Stimulated activated naive CD8-positive, alpha-beta T cell treated with anti-CD3 and anti-CD28 coated beads, Interleukin-15, Interleukin-2, amounts not matched to agents 100 ng/mL and 50 ng/mL, for 24 hours (primary cell): ENCODE measurements at regions not wholly inside any gene's neighbourhood (a gene's known extent, or its start where the extent isn't known, plus 50 kb on each side); places are given as distances from the start of the nearest gene placed in this dataset.

Source experiments
- H3K27ac Mint-ChIP-seq: one replicate; pipeline ENCODE4 v1.8.0; 2021; ENCODE audit warnings: mild to moderate bottlenecking, mixed read lengths
- H3K27me3 Mint-ChIP-seq: one replicate; pipeline ENCODE4 v1.8.0; 2021; ENCODE audit warnings: mixed read lengths
- H3K36me3 Mint-ChIP-seq: one replicate; pipeline ENCODE4 v1.8.0; 2021; ENCODE audit warnings: low read depth, mixed read lengths
- H3K4me1 Mint-ChIP-seq: one replicate; pipeline ENCODE4 v1.8.0; 2021; ENCODE audit warnings: low read depth, mixed read lengths
- H3K4me3 Mint-ChIP-seq: one replicate; pipeline ENCODE4 v1.8.0; 2021; ENCODE audit warnings: mild to moderate bottlenecking, mixed read lengths
- H3K9me3 Mint-ChIP-seq: one replicate; pipeline ENCODE4 v1.8.0; 2021; ENCODE audit warnings: mixed read lengths

DNA sequence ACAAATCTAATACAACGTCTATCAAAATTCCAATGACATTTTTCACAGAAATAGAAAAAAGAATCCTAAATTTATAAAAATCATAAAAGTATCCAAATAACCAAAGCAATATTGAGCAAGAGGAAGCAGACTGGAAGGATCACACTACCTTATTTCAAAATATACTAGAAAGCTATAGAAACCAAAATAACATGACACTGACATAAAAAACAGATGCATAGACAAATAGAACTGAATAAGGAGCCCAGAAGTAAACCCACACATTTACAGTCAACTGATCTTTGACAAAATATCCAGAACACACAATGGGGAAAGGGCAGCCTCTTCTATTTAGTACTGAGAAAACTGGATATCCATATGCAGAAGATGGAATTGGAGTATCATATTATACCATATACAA lies 217.5 kb downstream of the MACC1 start:
- Mint-ChIP-seq H3K4me1 (no peaks in the 10 kb centered on the region), H3K27me3 (no peaks in the 10 kb centered on the region), H3K9me3 (peaks cover 7% of the 10 kb centered on the region), H3K4me3 (no peak overlapping the region), H3K27ac (no peak overlapping the region), H3K36me3 (no peaks in the 10 kb centered on the region)

DNA sequence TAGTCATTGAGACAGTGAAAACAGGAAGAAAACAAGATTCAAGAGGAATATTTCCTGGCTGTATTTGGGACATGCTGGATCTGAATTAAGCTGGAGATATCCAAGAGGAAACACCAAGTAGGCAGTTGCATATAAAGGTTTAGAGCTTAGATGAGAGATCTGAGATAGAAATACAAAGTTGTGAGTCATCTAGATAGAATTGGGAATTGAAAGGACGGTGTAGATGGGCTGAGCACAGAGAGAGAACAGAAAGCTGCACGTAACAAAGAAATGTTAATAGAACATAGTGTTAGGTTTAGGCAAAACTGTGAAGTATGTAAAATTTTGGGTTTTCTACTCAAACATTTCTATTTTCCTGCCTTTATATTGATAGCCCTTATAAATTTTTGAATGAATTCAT lies 218.5 kb upstream of the TMEM196 start:
- peaks cover 10% of the 10 kb centered on the region for H3K9me3 Mint-ChIP-seq
- no peaks in the 10 kb centered on the region for H3K4me1 Mint-ChIP-seq
- no peak overlapping the region for H3K27ac Mint-ChIP-seq
- H3K27me3 Mint-ChIP-seq: no peaks in the 10 kb centered on the region
- no peaks in the 10 kb centered on the region for H3K36me3 Mint-ChIP-seq
- H3K4me3 Mint-ChIP-seq: no peak overlapping the region

- no peaks in the 10 kb centered on the region for H3K36me3 Mint-ChIP-seq
- no peak overlapping the region for H3K27ac Mint-ChIP-seq
- H3K9me3 Mint-ChIP-seq: peaks cover 10% of the 10 kb centered on the region
- no peaks in the 10 kb centered on the region for H3K27me3 Mint-ChIP-seq
- H3K4me1 Mint-ChIP-seq: no peaks in the 10 kb centered on the region
- no peak overlapping the region for H3K4me3 Mint-ChIP-seq
Measured at GRCh38 chr7:19989906-19990305, 216.5 kb upstream of the TMEM196 start.

DNA sequence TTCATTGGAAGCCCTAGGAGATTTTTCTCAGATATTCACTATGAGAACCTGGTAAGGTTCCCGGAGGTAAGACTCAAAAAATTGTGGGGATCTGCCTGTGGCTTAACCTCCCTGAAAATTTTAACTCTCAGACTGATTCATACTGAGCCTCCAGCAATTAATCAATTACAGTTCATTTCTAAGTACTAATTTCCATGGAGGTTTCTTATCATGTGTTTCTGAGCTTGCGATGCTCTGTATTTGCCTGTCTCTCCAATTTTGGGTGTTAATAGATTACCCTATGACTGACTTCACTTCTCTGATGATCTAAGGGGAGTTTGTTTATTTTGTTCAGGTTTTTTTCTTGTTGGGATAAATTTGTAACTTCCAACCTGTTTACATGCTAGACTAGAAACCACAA lies 215.4 kb upstream of the TMEM196 start:
- no peaks in the 10 kb centered on the region for H3K36me3 Mint-ChIP-seq
- no peaks in the 10 kb centered on the region for H3K4me1 Mint-ChIP-seq
- H3K27ac Mint-ChIP-seq: no peak overlapping the region
- H3K27me3 Mint-ChIP-seq: no peaks in the 10 kb centered on the region
- H3K9me3 Mint-ChIP-seq: peaks cover 10% of the 10 kb centered on the region
- H3K4me3 Mint-ChIP-seq: no peak overlapping the region

DNA sequence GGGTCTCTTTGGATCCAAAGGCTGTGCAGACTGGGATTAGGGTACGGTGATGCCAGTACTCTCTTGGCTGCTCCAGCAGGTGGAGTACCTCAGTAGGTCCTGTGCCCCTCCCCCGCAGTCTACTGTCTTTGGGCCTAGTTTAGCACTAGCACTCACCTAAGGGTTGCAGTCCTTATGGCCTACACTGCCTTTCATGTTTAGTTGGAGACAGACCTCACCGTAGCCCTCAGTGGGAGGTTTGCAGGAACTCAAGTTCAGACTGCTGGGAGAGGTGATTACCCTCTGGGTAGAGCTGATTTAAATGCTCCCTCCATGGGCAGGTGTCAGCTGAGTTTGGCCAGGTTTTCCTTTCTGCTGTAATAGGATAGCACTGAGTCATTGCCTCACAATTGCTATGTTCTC lies 210.8 kb upstream of the TMEM196 start:
- no peaks in the 10 kb centered on the region for H3K27me3 Mint-ChIP-seq
- peaks cover 6% of the 10 kb centered on the region for H3K9me3 Mint-ChIP-seq
- H3K4me3 Mint-ChIP-seq: no peak overlapping the region
- no peaks in the 10 kb centered on the region for H3K36me3 Mint-ChIP-seq
- H3K4me1 Mint-ChIP-seq: no peaks in the 10 kb centered on the region
- no peak overlapping the region for H3K27ac Mint-ChIP-seq

GRCh38 chr7:19982841-19983835 lies 209.7 kb upstream of the TMEM196 start:
- Mint-ChIP-seq H3K36me3 (no peaks in the 10 kb centered on the region), H3K27me3 (no peaks in the 10 kb centered on the region), H3K9me3 (peaks cover 6% of the 10 kb centered on the region), H3K27ac (no peak overlapping the region), H3K4me1 (no peaks in the 10 kb centered on the region), H3K4me3 (no peak overlapping the region)

DNA sequence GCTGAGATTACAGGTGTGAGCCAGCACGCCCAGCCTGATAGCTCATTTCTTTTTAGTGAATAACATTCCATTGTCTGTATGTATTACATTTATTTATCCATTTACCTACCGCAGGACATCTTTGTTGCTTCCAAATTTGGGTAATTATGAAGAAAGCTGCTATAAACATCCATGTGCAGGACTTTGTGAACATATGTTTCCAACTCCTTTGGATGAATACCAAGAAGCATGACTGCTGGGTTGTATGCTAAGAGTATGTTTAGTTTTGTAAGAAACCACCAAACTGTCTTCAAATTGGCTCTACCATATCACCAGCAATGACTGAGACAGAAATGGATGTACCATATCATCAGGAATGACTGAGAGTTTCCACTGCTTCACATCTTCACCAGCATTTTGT lies 200.2 kb upstream of the TMEM196 start:
- no peak overlapping the region for H3K4me3 Mint-ChIP-seq
- H3K4me1 Mint-ChIP-seq: no peaks in the 10 kb centered on the region
- H3K9me3 Mint-ChIP-seq: peaks cover 3% of the 10 kb centered on the region
- no peaks in the 10 kb centered on the region for H3K36me3 Mint-ChIP-seq
- H3K27ac Mint-ChIP-seq: no peak overlapping the region
- H3K27me3 Mint-ChIP-seq: no peaks in the 10 kb centered on the region

GRCh38 chr7:19972876-19973275 lies 199.5 kb upstream of the TMEM196 start:
- Mint-ChIP-seq H3K36me3 (no peaks in the 10 kb centered on the region), H3K4me3 (no peak overlapping the region), H3K27ac (no peak overlapping the region), H3K9me3 (peaks cover 3% of the 10 kb centered on the region), H3K27me3 (no peaks in the 10 kb centered on the region), H3K4me1 (no peaks in the 10 kb centered on the region)

DNA sequence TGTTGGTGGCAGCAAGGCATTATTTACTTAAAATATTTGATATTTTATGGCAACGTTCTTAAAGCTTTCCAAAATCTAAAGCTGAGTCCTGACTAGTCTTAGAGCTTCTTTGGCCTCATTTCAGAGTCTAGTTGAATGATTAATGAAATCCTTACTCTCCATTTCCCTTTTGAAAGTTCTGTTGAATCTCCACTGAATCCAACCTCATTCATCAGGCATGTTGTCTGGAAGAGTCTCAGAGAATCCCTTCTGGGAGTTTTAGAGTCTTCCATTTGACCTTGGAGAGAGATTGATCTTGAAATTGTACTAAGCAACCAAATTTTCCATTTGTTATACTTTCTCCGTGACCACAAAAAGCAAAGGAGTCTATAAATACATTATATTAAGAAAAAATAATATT lies 198.5 kb upstream of the TMEM196 start:
- no peaks in the 10 kb centered on the region for H3K27me3 Mint-ChIP-seq
- no peaks in the 10 kb centered on the region for H3K36me3 Mint-ChIP-seq
- peaks cover 3% of the 10 kb centered on the region for H3K9me3 Mint-ChIP-seq
- H3K4me3 Mint-ChIP-seq: no peak overlapping the region
- no peaks in the 10 kb centered on the region for H3K4me1 Mint-ChIP-seq
- no peak overlapping the region for H3K27ac Mint-ChIP-seq

- Mint-ChIP-seq H3K27ac (no peak overlapping the region), H3K36me3 (no peaks in the 10 kb centered on the region), H3K9me3 (peaks cover 3% of the 10 kb centered on the region), H3K4me1 (no peaks in the 10 kb centered on the region), H3K27me3 (no peaks in the 10 kb centered on the region), H3K4me3 (no peak overlapping the region)
Measured at GRCh38 chr7:19970514-19970913, 197.1 kb upstream of the TMEM196 start.

GRCh38 chr7:19969859-19970493 lies 196.6 kb upstream of the TMEM196 start:
- Mint-ChIP-seq H3K27me3 (no peaks in the 10 kb centered on the region), H3K36me3 (no peaks in the 10 kb centered on the region), H3K4me1 (no peaks in the 10 kb centered on the region), H3K9me3 (peaks cover 3% of the 10 kb centered on the region), H3K4me3 (no peak overlapping the region), H3K27ac (no peak overlapping the region)

DNA sequence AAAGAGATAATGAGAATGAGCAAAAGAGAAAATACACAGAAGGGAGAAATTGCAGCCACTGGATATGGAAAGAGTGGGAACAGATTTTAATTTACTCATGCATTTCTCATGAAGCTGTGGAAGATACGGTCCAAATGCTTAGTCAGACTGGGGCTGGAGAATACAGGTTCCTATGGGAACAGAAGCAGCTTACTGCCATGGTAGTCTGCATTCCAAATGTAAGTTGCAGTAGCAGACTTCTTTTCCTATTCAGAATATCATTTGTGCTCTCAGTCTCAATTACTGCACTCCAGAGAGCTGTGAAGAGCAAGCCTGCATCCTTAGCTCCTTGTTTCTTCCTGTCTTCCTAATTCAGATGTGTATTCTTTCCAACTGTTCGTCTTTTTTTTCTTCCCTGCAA lies 190.8 kb upstream of the TMEM196 start:
- H3K4me1 Mint-ChIP-seq: no peaks in the 10 kb centered on the region
- H3K27me3 Mint-ChIP-seq: no peaks in the 10 kb centered on the region
- H3K27ac Mint-ChIP-seq: no peak overlapping the region
- no peaks in the 10 kb centered on the region for H3K9me3 Mint-ChIP-seq
- H3K4me3 Mint-ChIP-seq: no peak overlapping the region
- H3K36me3 Mint-ChIP-seq: no peaks in the 10 kb centered on the region

GRCh38 chr7:19963695-19964094 lies 190.3 kb upstream of the TMEM196 start:
- Mint-ChIP-seq H3K36me3 (no peaks in the 10 kb centered on the region), H3K27me3 (no peaks in the 10 kb centered on the region), H3K9me3 (no peaks in the 10 kb centered on the region), H3K4me3 (no peak overlapping the region), H3K4me1 (no peaks in the 10 kb centered on the region), H3K27ac (no peak overlapping the region)

DNA sequence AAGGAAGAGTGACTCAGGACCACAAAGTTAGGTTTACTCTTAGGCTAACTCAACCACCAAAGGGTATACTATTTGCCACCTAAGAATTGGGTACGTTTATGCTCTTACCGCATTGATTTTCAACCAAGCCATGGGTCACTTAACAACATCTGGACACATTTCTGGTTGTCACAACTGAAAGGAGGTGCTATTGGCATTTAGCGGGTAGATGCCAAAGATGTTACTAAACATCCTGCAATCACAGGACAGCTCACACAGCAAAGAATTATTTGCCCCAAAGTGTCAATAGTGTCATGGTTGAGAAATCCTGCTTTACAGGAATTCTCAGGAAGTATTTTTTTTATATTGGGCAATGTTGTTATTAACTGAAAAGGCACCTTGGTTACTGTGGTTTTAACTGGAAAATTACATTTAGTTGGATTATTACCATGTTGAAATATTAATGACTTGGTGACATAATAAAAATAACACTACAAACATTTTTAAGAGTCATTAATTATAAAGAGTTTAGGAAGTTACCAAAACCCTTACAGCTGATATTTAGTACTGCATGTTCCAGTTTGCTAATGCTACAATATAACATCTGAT lies 185.0 kb upstream of the TMEM196 start:
- H3K27me3 Mint-ChIP-seq: no peaks in the 10 kb centered on the region
- no peaks in the 10 kb centered on the region for H3K36me3 Mint-ChIP-seq
- no peak overlapping the region for H3K27ac Mint-ChIP-seq
- peaks cover 4% of the 10 kb centered on the region for H3K9me3 Mint-ChIP-seq
- H3K4me3 Mint-ChIP-seq: no peak overlapping the region
- H3K4me1 Mint-ChIP-seq: no peaks in the 10 kb centered on the region

GRCh38 chr7:19957664-19958063 lies 184.2 kb upstream of the TMEM196 start:
- no peaks in the 10 kb centered on the region for H3K27me3 Mint-ChIP-seq
- H3K4me3 Mint-ChIP-seq: no peak overlapping the region
- no peak overlapping the region for H3K27ac Mint-ChIP-seq
- H3K36me3 Mint-ChIP-seq: no peaks in the 10 kb centered on the region
- H3K9me3 Mint-ChIP-seq: peaks cover 7% of the 10 kb centered on the region
- no peaks in the 10 kb centered on the region for H3K4me1 Mint-ChIP-seq
